GM13976 (cell line): ENCODE measurements at regions not wholly inside any gene's neighbourhood (a gene's known extent, or its start where the extent isn't known, plus 50 kb on each side); places are given as distances from the start of the nearest gene placed in this dataset.

Experiments
- DNase-seq: peaks from one replicate; pipeline ENCODE4 v3.0.0; 2012; ENCODE audit warnings: low spot score
- CTCF ChIP-seq: IDR thresholded peaks from 2 replicates; pipeline ENCODE4 v1.5.1; 2012; ENCODE audit warnings: borderline replicate concordance, mild to moderate bottlenecking; ENCODE audit not compliant: insufficient read depth; ENCODE audit errors: extremely low read depth, missing control alignments, control extremely low read depth
- in situ Hi-C: fragments of 300-500 bp; cut with MboI; formaldehyde crosslinking; loops from one replicate; pipeline ENCODE4 v1.12.0; 2022; ENCODE audit warnings: low sequenced_read_pairs, mixed read lengths, inconsistent platforms; ENCODE audit not compliant: unreplicated experiment

- in situ Hi-C loops, result no loop called here
- DNase-seq, result no peak
- no peak for TF ChIP-seq CTCF
These were observed 491.1 kb downstream of the UTRN start for GRCh38 chr6:144776031-144776819.

GRCh38 chr6:144777249-144777648 is 492.1 kb downstream of the UTRN start:
- in situ Hi-C loops, result no loop called here
- DNase-seq, result no peak
- no peak for TF ChIP-seq CTCF

- in situ Hi-C loops, result no loop called here
- DNase-seq, result no peak
These were observed 492.9 kb downstream of the UTRN start for GRCh38 chr6:144778056-144778455.

GRCh38 chr6:144778773-144779492 is 493.8 kb downstream of the UTRN start:
- no peak for TF ChIP-seq CTCF
- peak; percentile 19 for DNase-seq
- in situ Hi-C loops, result no loop called here

More at GRCh38 chr6:144778056-144778455, 492.9 kb downstream of the UTRN start:
- TF ChIP-seq CTCF, result no peak

GRCh38 chr6:144781836-144782235 is 496.7 kb downstream of the UTRN start:
- DNase-seq, result no peak
- TF ChIP-seq CTCF, result no peak
- in situ Hi-C loops, result no loop called here

- TF ChIP-seq CTCF, result no peak
- no peak for DNase-seq
- in situ Hi-C loops, result no loop called here
These were observed 497.5 kb downstream of the UTRN start for GRCh38 chr6:144782634-144783033.

GRCh38 chr6:144785056-144785455 is 499.9 kb downstream of the UTRN start:
- TF ChIP-seq CTCF, result no peak
- in situ Hi-C loops, result no loop called here

More at GRCh38 chr6:144785056-144785455, 499.9 kb downstream of the UTRN start:
- no peak for DNase-seq
